GM23338 (cell line): ENCODE measurements at regions not wholly inside any gene's neighbourhood (a gene's known extent, or its start where the extent isn't known, plus 50 kb on each side); places are given as distances from the start of the nearest gene placed in this dataset.

Experiments used
- ATAC-seq: fragments of 200-7000 bp; cut with Tn5 transposase; 3 replicates; pipeline ENCODE4 v1.9.1; 2020
- DNase-seq: peaks from one replicate; pipeline ENCODE4 v3.0.0-alpha.2; 2015; ENCODE audit warnings: low spot score
- H2AFZ ChIP-seq: fragments of 200-600 bp; sonication (generic); 2 replicates; pipeline ENCODE4 v1.8.0; 2016; ENCODE audit warnings: antibody characterized with exemption, mild to moderate bottlenecking, moderate library complexity
- H3F3A ChIP-seq: fragments of 200-600 bp; sonication (generic); replicated peaks from 2 replicates; pipeline ENCODE4 v1.8.0; 2017; ENCODE audit warnings: antibody characterized with exemption, mixed run types, low read depth
- H3K27ac ChIP-seq: fragments of 200-600 bp; sonication (generic); 2 replicates; pipeline ENCODE4 v1.6.1; 2016; ENCODE audit warnings: low read depth
- H3K27me3 ChIP-seq: fragments of 200-600 bp; sonication (generic); 2 replicates; pipeline ENCODE4 v1.8.0; 2016; ENCODE audit warnings: mild to moderate bottlenecking, mixed run types, moderate library complexity; ENCODE audit not compliant: insufficient read depth
- H3K36me3 ChIP-seq: fragments of 200-600 bp; sonication (generic); 2 replicates; pipeline ENCODE4 v1.8.0; 2016; ENCODE audit warnings: mild to moderate bottlenecking; ENCODE audit not compliant: insufficient read depth
- H3K4me1 ChIP-seq: fragments of 200-600 bp; sonication (generic); 2 replicates; pipeline ENCODE4 v1.8.0; 2016; ENCODE audit warnings: mild to moderate bottlenecking, moderate library complexity; ENCODE audit not compliant: insufficient read depth
- H3K4me2 ChIP-seq: fragments of 200-600 bp; sonication (generic); 2 replicates; pipeline ENCODE4 v1.7.1; 2017; ENCODE audit warnings: mixed run types
- H3K4me3 ChIP-seq: fragments of 200-600 bp; sonication (generic); 2 replicates; pipeline ENCODE4 v1.6.1; 2016; ENCODE audit warnings: mixed run types
- H3K79me2 ChIP-seq: fragments of 200-600 bp; sonication (generic); replicated peaks from 2 replicates; pipeline ENCODE4 v1.8.0; 2017; ENCODE audit warnings: mild to moderate bottlenecking; ENCODE audit not compliant: insufficient read depth
- H3K9me2 ChIP-seq: fragments of 200-600 bp; sonication (generic); 2 replicates; pipeline ENCODE4 v1.8.0; 2017; ENCODE audit not compliant: insufficient read depth
- H4K20me1 ChIP-seq: fragments of 200-600 bp; sonication (generic); replicated peaks from 2 replicates; pipeline ENCODE4 v1.8.0; 2017; ENCODE audit warnings: mild to moderate bottlenecking; ENCODE audit not compliant: insufficient read depth
- H3K27ac Mint-ChIP-seq: 2 replicates; pipeline ENCODE4 v1.8.0; 2020; ENCODE audit warnings: inconsistent platforms, mild to moderate bottlenecking, moderate library complexity, mixed read lengths
- H3K27me3 Mint-ChIP-seq: 3 replicates; pipeline ENCODE4 v1.8.0; 2022; ENCODE audit warnings: low read depth, mild to moderate bottlenecking, moderate library complexity, mixed read lengths, inconsistent platforms; ENCODE audit not compliant: insufficient read depth, poor library complexity
- H3K36me3 Mint-ChIP-seq: 3 replicates; pipeline ENCODE4 v1.8.0; 2021; ENCODE audit warnings: low read depth, mild to moderate bottlenecking, inconsistent platforms, moderate library complexity, mixed read lengths
- H3K4me1 Mint-ChIP-seq: 3 replicates; pipeline ENCODE4 v1.8.0; 2020; ENCODE audit warnings: mild to moderate bottlenecking, inconsistent platforms, mixed read lengths
- H3K4me3 Mint-ChIP-seq: 3 replicates; pipeline ENCODE4 v1.8.0; 2021; ENCODE audit warnings: moderate library complexity, mild to moderate bottlenecking, inconsistent platforms, mixed read lengths
- H3K9me3 Mint-ChIP-seq: 3 replicates; pipeline ENCODE4 v1.8.0; 2020; ENCODE audit warnings: moderate library complexity, mild to moderate bottlenecking, inconsistent platforms, mixed read lengths
- CTCF ChIP-seq, 2 experiments: fragments of 200-600 bp in 1 of 2; sonication (generic) in 1 of 2; conservative IDR thresholded peaks; 2 replicates each; pipeline versions ENCODE4 v1.5.1 to v1.6.1; 2016 to 2017; ENCODE audit warnings: antibody characterized with exemption in 2 of 2, low read depth in 2 of 2, mild to moderate bottlenecking in 2 of 2, moderate library complexity in 1 of 2
- EZH2 ChIP-seq: fragments of 200-600 bp; sonication (generic); IDR thresholded peaks from one replicate; pipeline ENCODE4 v1.8.0; 2017; ENCODE audit warnings: antibody characterized with exemption, mild to moderate bottlenecking, low read depth; ENCODE audit not compliant: unreplicated experiment
- NANOG ChIP-seq: IDR thresholded peaks from 2 replicates; pipeline ENCODE4 v1.6.1; 2016; ENCODE audit warnings: antibody characterized with exemption, borderline replicate concordance
- ZNF331 ChIP-seq: fragments of 250-450 bp; sonication (Bioruptor Pico); IDR thresholded peaks from 2 replicates; pipeline ENCODE4 v1.5.0; 2020; ENCODE audit warnings: low read depth, mild to moderate bottlenecking, moderate library complexity
- TF ChIP-seq, protein P1 (sequence below): IDR thresholded peaks from one replicate; pipeline ENCODE4 v1.6.1; 2018; ENCODE audit warnings: antibody characterized with exemption; ENCODE audit not compliant: unreplicated experiment

DNA sequence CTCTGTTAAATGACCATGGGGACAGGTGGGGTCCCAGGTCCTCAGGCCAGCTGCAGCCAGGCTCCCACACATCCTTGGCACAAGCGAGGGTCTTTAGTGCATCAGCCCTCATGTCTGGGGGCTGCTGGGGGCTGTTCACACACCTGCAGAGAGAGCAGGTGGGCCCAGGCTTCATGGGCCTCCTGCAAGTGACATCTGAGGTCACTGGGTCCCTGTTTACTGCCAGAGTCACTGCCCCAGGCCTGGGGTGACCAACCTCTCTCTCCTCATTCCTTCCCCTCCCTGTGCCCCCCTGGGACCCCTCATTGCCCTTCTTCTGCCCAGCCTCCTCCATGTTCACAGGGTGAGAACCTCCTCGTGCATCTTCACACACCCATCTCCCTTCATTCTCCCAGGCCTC, 92.4 kb downstream of the RTL6 start (continued):
- no peak for TF ChIP-seq CTCF (conservative IDR thresholded peaks at IDR 0.05; ENCODE audit: low read depth in 2 of 2)
- TF ChIP-seq, protein P1, sequence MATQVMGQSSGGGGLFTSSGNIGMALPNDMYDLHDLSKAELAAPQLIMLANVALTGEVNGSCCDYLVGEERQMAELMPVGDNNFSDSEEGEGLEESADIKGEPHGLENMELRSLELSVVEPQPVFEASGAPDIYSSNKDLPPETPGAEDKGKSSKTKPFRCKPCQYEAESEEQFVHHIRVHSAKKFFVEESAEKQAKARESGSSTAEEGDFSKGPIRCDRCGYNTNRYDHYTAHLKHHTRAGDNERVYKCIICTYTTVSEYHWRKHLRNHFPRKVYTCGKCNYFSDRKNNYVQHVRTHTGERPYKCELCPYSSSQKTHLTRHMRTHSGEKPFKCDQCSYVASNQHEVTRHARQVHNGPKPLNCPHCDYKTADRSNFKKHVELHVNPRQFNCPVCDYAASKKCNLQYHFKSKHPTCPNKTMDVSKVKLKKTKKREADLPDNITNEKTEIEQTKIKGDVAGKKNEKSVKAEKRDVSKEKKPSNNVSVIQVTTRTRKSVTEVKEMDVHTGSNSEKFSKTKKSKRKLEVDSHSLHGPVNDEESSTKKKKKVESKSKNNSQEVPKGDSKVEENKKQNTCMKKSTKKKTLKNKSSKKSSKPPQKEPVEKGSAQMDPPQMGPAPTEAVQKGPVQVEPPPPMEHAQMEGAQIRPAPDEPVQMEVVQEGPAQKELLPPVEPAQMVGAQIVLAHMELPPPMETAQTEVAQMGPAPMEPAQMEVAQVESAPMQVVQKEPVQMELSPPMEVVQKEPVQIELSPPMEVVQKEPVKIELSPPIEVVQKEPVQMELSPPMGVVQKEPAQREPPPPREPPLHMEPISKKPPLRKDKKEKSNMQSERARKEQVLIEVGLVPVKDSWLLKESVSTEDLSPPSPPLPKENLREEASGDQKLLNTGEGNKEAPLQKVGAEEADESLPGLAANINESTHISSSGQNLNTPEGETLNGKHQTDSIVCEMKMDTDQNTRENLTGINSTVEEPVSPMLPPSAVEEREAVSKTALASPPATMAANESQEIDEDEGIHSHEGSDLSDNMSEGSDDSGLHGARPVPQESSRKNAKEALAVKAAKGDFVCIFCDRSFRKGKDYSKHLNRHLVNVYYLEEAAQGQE, result no peak
- TF ChIP-seq EZH2, result no peak

- no peak overlapping the region for H2AFZ ChIP-seq
- ATAC-seq (no peak), DNase-seq (no peak)
- H3K79me2 ChIP-seq, result no peaks in the 10 kb centered on the region
- no peak overlapping the region for H3K4me3 ChIP-seq
- no peaks in the 10 kb centered on the region for H3K36me3 ChIP-seq
- TF ChIP-seq ZNF331 (CRISPR knock-in tag) (no peak), NANOG (no peak)
- TF ChIP-seq, protein P1, result no peak
- H3K4me2 ChIP-seq, result no peak overlapping the region
- H3K9me2 ChIP-seq, result no peaks in the 10 kb centered on the region
- no peaks in the 10 kb centered on the region for H3K27me3 ChIP-seq
- H4K20me1 ChIP-seq, result no peaks in the 10 kb centered on the region
- H3K4me1 ChIP-seq, result peaks cover 10% of the 10 kb centered on the region
- H3F3A ChIP-seq, result no peaks in the 10 kb centered on the region
- Mint-ChIP-seq H3K9me3 (no peaks in the 10 kb centered on the region), H3K27ac (no peak overlapping the region), H3K36me3 (no peaks in the 10 kb centered on the region), H3K27me3 (peaks cover 18% of the 10 kb centered on the region), H3K4me3 (no peak overlapping the region), H3K4me1 (peaks cover 17% of the 10 kb centered on the region)
- H3K27ac ChIP-seq, result no peak overlapping the region
Measured at GRCh38 chr22:44404341-44405020, 91.7 kb upstream of the SHISAL1 start.
